HG03175 (cell line): ENCODE measurements at regions not wholly inside any gene's neighbourhood (a gene's known extent, or its start where the extent isn't known, plus 50 kb on each side); places are given as distances from the start of the nearest gene placed in this dataset.
"Not testable (repeated sequence)": the region's sequence is repeated elsewhere in the genome, so short reads cannot be mapped to it uniquely, and the experiment has no call there.

ENCODE experiments used
- ATAC-seq: cut with Tn5 transposase; IDR thresholded peaks from one replicate; pipeline ENCODE4 v1.9.1; 2021; ENCODE audit warnings: mild to moderate bottlenecking, moderate library complexity; ENCODE audit not compliant: unreplicated experiment

- no peak for ATAC-seq
These were observed 239.3 kb upstream of the C2CD4B start for GRCh38 chr15:62404194-62404985.

- no peak for ATAC-seq
These were observed 241.3 kb upstream of the C2CD4B start for GRCh38 chr15:62406305-62406891.

- ATAC-seq, result no peak
These were observed 242.1 kb upstream of the C2CD4B start for GRCh38 chr15:62407216-62407615.

- ATAC-seq, result no peak
These were observed 242.9 kb upstream of the C2CD4B start for GRCh38 chr15:62407962-62408361.

GRCh38 chr15:62409466-62409865, 244.4 kb upstream of the C2CD4B start:
- ATAC-seq, result no peak

- ATAC-seq, result no peak
These were observed 247.6 kb upstream of the C2CD4B start for GRCh38 chr15:62412686-62413085.

- no peak for ATAC-seq
These were observed 248.1 kb upstream of the C2CD4B start for GRCh38 chr15:62413153-62413552.

GRCh38 chr15:62413786-62414185, 248.7 kb upstream of the C2CD4B start:
- ATAC-seq, result no peak

GRCh38 chr15:62415498-62415897, 250.4 kb upstream of the C2CD4B start:
- no peak for ATAC-seq

- no peak for ATAC-seq
These were observed 251.4 kb upstream of the C2CD4B start for GRCh38 chr15:62416526-62416925.

- no peak for ATAC-seq
These were observed 252.4 kb upstream of the C2CD4B start for GRCh38 chr15:62417439-62417838.

GRCh38 chr15:62418496-62418895, 253.4 kb upstream of the C2CD4B start:
- not testable (repeated sequence) for ATAC-seq

- ATAC-seq, result no peak
These were observed 254.1 kb upstream of the C2CD4B start for GRCh38 chr15:62419192-62419591.

- not testable (repeated sequence) for ATAC-seq
These were observed 255.3 kb upstream of the C2CD4B start for GRCh38 chr15:62420371-62420770.

- no peak for ATAC-seq
These were observed 256.2 kb upstream of the C2CD4B start for GRCh38 chr15:62421289-62421688.

GRCh38 chr15:62426387-62426956, 261.4 kb upstream of the C2CD4B start:
- ATAC-seq, result no peak

GRCh38 chr15:62428259-62428658, 263.2 kb upstream of the C2CD4B start:
- ATAC-seq, result no peak

- no peak for ATAC-seq
These were observed 263.9 kb upstream of the C2CD4B start for GRCh38 chr15:62428851-62429598.

GRCh38 chr15:62430056-62430455, 265.0 kb upstream of the C2CD4B start:
- no peak for ATAC-seq

GRCh38 chr15:62430552-62430951, 265.5 kb upstream of the C2CD4B start:
- no peak for ATAC-seq

GRCh38 chr15:62431008-62431797, 266.1 kb upstream of the C2CD4B start:
- no peak for ATAC-seq
